ENCODE measurements at regions not wholly inside any gene's neighbourhood (a gene's known extent, or its start where the extent isn't known, plus 50 kb on each side); places are given as distances from the start of the nearest gene placed in this dataset.

- TF ChIP-seq, protein P1, sequence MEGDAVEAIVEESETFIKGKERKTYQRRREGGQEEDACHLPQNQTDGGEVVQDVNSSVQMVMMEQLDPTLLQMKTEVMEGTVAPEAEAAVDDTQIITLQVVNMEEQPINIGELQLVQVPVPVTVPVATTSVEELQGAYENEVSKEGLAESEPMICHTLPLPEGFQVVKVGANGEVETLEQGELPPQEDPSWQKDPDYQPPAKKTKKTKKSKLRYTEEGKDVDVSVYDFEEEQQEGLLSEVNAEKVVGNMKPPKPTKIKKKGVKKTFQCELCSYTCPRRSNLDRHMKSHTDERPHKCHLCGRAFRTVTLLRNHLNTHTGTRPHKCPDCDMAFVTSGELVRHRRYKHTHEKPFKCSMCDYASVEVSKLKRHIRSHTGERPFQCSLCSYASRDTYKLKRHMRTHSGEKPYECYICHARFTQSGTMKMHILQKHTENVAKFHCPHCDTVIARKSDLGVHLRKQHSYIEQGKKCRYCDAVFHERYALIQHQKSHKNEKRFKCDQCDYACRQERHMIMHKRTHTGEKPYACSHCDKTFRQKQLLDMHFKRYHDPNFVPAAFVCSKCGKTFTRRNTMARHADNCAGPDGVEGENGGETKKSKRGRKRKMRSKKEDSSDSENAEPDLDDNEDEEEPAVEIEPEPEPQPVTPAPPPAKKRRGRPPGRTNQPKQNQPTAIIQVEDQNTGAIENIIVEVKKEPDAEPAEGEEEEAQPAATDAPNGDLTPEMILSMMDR (IDR thresholded peaks at IDR 0.05 in 4 of 5, conservative IDR thresholded peaks at IDR 0.05 in 1 of 5): no peak
- TF ChIP-seq POLR2A (IDR thresholded peaks at IDR 0.05): no peak
Measured at GRCh38 chr5:58246461-58246944, 213.4 kb downstream of the PLK2 start.
